ENCODE measurements at regions not wholly inside any gene's neighbourhood (a gene's known extent, or its start where the extent isn't known, plus 50 kb on each side); places are given as distances from the start of the nearest gene placed in this dataset.

- TF ChIP-seq CTCF (conservative IDR thresholded peaks at IDR 0.05; ENCODE audit: low read depth, low read length) (no peak), POLR2A (IDR thresholded peaks at IDR 0.05; ENCODE audit: low read depth, low read length) (no peak), MAZ (IDR thresholded peaks at IDR 0.05; ENCODE audit: borderline replicate concordance, low read depth, low read length) (no peak), USF2 (IDR thresholded peaks at IDR 0.05; ENCODE audit: low read depth, low read length) (no peak), BHLHE40 (IDR thresholded peaks at IDR 0.05; ENCODE audit: low read depth, low read length) (no peak), MXI1 (IDR thresholded peaks at IDR 0.05; ENCODE audit: borderline replicate concordance, low read depth, low read length) (no peak), CEBPB (IDR thresholded peaks at IDR 0.05; ENCODE audit: low read depth, low read length) (no peak), RFX5 (IDR thresholded peaks at IDR 0.05; ENCODE audit: low read depth, low read length) (no peak), MAFK (IDR thresholded peaks at IDR 0.05; ENCODE audit: low read depth, low read length) (no peak), RAD21 (IDR thresholded peaks at IDR 0.05; ENCODE audit: low read length) (no peak)
Measured at GRCh38 chr14:103223818-103224352, 100.6 kb downstream of the TNFAIP2 start.
